ENCODE measurements at regions not wholly inside any gene's neighbourhood (a gene's known extent, or its start where the extent isn't known, plus 50 kb on each side); places are given as distances from the start of the nearest gene placed in this dataset.

DNA sequence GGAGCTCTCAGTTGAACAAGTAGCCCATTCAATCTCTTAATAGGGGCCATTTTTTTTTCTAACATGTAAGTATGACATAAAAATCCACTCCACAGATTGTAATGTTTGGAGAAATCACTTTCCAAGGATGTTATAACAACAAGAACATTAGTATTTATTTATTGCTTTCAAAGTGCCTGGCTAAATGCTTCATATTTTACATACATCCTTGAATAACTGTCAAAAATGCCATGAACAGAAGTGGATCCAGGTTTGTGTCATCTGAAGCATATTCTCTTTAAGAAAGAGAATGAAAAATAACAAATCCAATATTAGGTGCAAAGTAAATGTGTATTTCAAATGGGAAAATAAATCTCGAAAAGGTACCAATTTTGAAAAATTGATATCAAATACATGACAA is 344.0 kb upstream of the FAT3 start:
- no peak for DNase-seq (ENCODE audit: low read depth in 4 of 4, low spot score in 3 of 4)

DNA sequence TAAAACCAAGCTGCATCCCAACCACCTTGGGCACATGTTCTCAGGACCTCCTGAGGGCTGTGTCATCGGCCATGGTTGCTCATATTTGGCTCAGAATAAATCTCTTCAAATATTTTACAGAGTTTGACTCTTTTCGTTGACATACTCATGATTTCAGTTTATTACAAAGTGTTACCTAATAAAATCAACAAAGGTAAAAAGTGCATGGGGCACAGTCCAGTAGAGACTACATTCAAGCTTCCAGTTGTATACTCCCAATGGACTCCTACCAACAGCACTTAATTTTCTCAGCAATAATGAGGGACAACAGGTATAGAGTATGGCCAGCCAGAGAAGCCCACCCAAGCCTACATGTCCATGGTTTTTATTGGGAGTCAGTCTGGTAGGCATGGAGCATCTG is 347.9 kb upstream of the FAT3 start:
- DNase-seq (ENCODE audit: low read depth in 4 of 4, low spot score in 3 of 4) = no peak

DNA sequence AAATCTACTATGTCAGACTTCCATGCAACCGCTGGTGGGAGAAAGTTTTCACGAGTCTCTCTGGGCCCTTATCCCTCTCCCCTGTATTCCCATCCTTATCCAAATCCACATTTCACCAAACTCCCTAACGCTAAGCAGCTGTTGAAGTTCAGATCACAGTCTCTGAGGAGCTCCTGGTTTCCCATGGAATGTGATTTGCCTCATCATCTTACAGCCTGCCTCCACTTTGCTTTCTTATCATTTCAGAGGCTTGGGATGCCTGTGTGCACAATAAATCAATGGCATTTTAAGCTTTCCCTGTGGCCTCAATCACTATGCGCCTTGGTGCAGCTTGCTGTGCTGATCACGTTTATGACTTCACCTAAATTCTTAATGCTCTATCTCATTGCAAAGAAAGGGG is 352.4 kb upstream of the FAT3 start:
- no peak for DNase-seq (ENCODE audit: low read depth in 4 of 4, low spot score in 3 of 4)

DNA sequence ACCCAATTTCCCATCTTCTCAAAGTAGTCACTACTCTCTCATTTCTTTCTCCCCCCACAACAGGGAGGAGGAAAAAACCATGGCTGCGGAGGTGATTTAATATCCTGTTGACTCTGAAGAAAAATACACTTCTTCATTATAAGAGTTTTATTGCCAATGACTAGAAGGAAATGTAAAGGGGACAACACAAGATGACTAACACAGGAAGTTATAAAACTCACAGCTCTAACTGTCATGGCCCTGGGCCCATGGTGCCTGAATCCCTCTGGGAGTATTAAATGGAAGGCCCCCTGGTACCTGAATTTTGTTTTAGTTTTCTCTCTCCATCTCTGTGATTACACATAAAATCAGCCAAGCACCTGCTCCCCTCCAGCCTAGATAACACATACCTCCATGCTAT is 352.8 kb upstream of the FAT3 start:
- DNase-seq (ENCODE audit: low read depth in 4 of 4, low spot score in 3 of 4) = no peak

DNA sequence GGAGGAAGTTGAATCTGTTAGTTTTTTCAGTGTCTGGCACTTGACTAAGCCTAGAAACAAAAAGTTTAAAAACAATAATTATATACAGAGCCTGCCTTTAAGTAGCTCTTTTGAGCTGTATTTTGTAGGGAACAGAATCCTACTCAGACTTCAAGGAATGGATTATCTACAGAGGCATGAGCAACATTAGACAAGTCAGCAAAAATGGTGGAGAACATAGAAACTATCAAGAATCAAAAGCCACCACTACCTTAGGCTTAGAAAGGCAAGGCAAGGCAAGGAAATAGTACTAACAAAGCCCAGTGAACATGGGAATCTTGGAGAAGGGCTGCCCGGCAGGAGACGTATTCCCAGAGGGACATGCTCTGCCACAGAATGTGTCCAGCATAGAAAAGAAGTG is 353.6 kb upstream of the FAT3 start:
- DNase-seq (ENCODE audit: low read depth in 4 of 4, low spot score in 3 of 4) = no peak

DNA sequence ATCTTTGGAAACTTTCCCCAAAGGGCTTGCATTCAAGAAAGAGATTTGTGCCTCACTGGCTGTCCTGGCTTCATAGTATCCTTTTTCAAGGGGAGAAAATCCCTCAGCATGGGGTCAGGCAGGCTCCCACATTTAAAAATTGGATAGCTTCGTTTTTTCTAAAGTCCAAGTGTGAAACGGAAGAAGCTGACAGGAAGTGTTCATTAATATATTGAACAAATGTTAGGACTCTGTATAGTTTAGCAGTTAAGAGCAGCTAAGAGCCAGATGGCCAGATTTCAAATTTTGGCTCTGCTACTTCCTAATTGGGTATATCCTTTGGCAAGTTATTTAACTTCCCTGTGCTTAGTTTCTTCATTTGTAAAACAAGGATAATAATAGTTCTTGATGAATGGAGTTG is 354.9 kb upstream of the FAT3 start:
- DNase-seq (ENCODE audit: low read depth in 4 of 4, low spot score in 3 of 4) = no peak

DNA sequence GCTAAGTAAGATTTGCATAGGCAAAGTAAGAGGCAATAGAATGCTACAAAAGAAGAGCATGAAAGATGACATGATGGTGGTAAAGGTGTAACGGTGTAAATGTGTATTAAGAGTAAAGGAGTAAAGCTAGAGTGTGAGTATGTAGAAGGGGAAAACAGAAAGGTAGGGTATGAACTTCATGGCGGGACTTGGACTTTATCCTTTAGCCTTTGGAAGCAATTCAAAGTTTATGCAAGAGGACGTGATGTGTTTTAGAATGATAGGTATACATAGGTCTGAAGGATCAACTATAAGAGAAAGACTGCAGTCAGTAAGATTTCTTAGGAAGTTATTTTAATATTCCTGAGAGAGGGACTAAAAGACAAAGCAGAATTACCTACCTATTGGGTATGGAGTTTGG is 358.0 kb upstream of the FAT3 start:
- no peak for DNase-seq (ENCODE audit: low read depth in 4 of 4, low spot score in 3 of 4)

DNA sequence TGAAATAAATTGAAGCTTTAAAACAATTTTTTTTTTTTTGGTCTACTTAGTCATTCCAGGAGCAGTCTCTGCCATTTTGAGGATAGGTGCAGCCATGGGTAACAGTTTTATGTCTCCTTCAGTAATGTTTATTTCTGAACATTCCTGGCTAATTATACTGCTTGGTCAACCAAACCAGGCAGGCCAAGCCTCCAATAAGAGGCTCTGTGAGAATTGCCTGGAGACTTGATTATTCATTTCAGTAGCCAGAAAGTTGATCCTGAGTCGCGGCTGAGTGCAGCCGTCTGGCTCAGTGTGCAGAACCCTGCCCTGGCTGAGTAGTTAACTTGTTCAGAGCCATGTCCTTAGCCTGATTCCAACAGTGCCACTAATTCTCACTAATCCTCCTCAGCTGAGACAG is 364.0 kb upstream of the FAT3 start:
- peak in 1 of 4 donors; percentile 40 for DNase-seq (ENCODE audit: low read depth in 4 of 4, low spot score in 3 of 4)

DNA sequence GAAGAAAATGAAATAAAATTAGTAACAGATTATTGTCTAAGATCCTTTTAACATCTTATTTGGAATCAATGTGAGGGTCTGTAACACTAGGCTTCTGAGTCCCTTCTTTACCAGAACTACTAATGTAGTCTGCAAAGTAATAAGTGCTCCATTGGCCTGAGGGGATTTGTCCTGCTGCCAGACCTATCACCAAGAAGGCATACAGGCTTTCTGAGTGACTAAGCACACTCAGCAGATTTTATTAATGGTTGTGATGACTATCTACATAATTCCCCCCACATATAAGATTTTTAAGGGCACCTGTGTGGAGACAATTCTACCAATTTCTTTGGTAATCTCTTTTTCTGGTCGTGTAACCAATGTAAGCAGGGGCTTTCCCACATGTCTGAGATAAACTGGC is 365.0 kb upstream of the FAT3 start:
- no peak for DNase-seq (ENCODE audit: low read depth in 4 of 4, low spot score in 3 of 4)

DNA sequence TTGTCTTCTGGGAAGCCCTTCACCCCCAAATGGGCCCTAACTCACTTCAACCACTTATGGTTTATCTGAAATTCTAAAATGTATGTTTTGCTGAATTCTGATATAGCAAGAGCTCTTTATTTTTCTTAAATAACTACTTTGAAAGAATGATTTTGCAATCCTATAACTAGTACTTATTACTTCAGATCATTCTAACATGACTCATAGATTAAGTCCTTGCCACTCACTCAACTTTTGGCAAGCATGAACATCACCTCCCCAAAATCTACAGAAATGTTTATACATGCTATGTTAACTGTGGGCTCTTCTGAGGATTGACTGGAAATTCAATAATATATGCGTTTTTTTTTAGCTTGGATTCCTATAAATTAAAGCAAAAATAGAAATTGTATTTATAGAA is 367.4 kb upstream of the FAT3 start:
- no peak for DNase-seq (ENCODE audit: low read depth in 4 of 4, low spot score in 3 of 4)

DNA sequence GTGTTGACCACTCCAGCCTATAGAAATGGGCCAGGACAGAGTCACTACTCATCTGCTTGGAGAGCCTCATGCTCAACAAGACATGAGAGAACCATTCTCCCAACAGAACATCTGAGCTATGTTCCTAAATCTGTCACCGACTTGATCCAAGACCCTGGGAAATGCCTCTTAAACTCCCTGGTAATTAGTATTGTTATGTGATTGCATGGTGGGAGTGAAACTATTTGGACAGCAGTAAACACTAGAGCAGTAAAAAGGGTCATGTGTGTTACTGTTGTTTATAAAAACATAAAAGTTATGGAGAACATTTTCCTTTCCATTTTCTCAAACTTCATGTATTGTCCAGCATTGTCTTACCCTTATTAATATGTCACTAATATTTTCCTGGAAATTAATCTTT is 369.8 kb upstream of the FAT3 start:
- DNase-seq (ENCODE audit: low read depth in 4 of 4, low spot score in 3 of 4) = no peak

DNA sequence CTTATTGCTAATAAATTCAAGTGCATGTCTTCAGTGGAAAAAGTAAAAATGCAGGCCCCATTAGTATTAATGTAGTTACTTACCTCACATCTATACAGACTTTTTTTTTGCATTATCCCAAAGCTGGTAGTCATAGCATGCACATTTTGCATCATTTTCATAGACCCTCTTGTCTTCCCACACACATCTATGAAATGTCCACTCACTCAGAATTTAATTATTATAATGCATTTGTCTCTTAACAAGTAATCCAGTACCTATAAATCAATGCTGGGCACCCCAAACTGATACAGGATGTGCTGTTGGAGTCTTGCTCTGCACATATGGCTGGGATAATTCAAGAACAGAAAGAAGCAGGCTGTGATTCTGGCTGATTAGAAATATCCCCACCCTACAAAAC is 370.4 kb upstream of the FAT3 start:
- DNase-seq (ENCODE audit: low read depth in 4 of 4, low spot score in 3 of 4) = no peak

DNA sequence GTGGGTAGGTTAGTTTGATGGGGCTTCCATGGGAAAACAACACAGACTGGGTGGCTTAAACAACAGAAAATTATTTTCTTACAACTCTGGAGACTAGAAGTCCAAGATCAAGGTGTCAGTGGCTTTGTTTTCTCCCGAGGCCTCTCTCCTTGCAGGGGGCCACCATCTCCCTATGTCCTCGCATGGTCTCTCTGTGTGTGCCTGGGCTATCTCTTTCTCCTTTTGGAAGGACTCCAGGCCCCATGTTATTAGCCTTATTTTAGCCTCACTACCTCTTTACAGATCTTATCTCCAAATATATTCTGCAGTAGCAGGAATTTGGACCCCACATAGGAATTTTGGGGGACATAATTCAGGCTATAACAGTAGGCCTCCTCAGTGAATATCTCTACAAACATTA is 372.7 kb upstream of the FAT3 start:
- no peak for DNase-seq (ENCODE audit: low read depth in 4 of 4, low spot score in 3 of 4)

DNA sequence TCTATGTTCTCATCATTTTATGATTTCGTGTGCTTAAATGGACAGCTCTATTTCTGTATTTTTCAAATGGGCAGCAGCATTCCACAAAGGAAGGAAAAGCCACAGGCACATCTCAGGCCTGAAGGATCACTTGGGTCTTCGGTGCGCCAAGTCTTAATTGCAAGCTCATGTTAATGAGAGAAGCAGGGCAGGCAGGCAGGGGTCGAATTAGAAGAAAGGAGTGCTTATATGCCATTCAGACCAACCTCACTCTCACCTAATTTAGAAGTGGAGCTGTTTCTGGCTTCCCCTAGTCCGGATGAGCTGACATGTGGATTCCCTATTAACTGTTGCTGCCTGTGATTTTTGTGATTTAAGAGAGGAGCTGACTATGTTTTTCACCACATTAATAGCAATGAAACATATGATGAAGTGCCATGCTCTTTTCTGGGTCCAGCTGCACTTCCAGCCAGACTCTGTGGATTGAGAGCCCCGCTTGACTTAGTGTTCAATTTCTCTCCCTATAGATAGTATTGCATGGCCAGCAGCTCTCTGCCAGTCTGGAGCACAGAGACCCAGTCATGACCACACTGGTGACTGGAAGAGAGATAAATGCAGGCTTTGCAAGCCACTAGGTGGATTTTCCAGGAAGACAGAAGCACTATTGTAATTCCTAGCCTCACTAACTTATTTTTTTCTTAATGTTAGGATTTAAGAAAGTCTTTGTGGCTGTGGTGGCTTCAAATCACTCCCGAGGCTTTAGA is 373.9 kb upstream of the FAT3 start:
- DNase-seq (ENCODE audit: low read depth in 4 of 4, low spot score in 3 of 4) = no peak

DNA sequence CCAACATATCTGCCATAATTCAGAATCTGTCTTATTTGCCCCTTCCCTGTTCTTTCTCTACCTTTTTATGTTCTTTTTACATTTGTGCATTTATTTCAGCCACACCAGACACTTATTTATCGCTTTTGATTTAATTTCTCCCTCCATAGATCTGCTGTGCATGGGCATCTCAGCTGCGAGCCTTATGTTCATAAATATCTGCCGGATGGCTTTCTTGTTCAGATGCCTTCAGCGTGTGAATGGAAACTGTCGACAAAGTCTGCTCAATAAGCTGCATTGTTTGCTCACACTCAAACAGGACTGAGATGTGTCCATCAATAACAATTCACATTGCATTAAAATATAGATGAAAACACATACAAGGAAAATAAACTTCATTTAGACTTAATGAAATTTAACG is 374.6 kb upstream of the FAT3 start:
- DNase-seq (ENCODE audit: low read depth in 4 of 4, low spot score in 3 of 4) = no peak

DNA sequence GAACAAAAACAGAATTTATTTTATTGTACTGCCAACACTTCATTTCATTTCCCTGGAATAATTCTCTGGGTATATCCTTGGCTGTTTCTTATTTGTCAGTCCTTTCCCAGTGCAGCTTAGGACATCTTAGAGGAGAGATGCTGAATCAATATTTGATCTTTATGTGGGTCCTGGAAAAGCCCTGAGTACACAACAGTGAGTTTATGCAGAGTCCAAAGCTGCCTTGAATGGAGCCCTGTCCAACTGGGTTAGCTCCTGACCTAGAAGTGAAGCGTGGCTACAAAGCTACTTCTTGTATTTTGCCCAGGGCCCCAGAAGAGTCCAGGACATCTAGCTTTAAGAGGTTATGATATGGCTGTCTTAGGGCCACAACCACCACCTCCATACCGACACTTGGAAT is 378.0 kb upstream of the FAT3 start:
- DNase-seq (ENCODE audit: low read depth in 4 of 4, low spot score in 3 of 4) = no peak

DNA sequence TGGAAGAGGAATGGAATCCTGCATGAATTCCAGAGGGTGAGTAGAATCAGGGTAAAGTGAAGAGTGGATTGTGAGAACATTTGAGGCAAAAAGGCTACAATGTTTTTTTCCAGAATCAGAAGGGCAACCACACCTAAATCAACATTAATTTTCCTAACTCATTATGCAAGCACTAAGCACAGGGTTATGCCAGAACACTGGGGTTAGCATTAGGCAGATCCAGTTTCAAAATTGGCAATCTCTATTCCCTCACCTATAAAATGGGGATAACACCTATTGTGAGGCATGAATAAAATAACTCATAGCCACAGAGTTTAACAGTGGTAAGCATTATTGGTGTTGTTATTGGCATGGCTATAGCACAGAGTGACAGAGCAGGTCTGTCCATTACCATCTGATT is 378.6 kb upstream of the FAT3 start:
- no peak for DNase-seq (ENCODE audit: low read depth in 4 of 4, low spot score in 3 of 4)

DNA sequence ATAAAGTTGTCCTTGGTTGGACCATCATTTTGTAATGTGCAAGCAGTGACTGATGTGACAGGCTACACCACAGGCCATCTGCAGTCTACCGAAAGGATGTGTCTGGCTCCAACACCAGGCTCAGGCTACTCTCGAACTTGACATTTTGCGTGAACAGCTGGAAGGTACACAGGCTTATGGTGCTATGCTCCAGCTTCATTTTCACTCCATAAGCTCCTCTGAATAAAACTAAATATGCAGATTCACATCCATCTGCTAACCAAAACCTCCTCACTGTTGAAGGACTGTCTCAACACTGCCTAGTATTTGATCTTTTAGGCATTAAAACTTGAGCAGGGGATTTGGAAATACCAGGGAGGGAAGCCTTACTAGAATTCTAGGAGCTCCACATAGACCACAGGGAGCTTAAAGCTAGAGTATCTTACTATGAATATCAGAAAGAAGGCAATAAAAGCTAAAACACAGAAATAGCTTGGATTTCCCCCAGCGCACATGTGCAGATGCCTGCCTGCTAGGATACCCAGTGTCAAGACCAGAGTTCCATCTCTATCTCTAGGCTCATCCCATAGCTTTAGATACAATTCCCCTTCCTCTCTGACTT is 383.9 kb upstream of the FAT3 start:
- no peak for DNase-seq (ENCODE audit: low read depth in 4 of 4, low spot score in 3 of 4)

DNA sequence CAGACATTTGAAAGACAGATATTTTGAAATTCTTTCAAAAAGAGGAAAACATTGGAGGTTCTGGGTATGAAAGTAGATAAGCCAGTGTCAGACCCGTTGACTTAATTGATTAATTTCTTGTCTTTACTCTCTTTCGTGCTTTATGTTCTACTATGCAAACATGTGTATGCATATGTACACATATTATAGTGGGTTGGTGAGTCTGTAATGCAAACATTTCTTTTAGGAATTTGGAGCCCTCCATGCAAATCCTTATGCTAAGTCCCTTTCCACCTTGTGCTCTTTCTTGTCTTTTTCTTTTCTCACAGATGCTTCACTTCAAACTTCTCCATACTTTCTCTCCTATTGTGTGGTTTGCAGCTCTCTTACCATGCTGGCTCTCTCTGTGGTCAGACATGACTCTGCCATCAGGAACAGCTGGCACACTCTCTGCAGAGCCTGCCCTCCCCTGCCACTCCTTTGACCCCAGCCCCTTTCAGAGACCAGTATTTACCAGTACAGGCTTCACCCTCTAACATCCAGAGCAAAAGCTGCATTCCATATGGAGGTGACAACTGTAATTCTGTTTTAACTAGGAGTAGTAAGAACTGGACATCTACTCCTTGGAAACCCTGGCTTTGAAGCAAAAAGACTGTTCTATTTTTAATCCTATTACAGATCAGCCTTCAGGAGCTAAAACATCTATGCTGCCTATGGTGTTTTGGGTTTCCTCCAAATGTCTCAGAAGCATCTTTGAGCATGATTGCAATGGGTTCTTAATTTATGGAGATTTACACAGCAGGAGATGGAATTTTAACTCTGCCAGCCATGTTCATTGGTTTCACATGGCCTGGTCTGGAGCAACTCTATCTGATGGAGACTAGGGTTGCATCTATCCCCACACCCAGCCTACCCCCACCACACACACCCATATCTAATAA is 386.9 kb upstream of the FAT3 start:
- no peak for DNase-seq (ENCODE audit: low read depth in 4 of 4, low spot score in 3 of 4)

DNA sequence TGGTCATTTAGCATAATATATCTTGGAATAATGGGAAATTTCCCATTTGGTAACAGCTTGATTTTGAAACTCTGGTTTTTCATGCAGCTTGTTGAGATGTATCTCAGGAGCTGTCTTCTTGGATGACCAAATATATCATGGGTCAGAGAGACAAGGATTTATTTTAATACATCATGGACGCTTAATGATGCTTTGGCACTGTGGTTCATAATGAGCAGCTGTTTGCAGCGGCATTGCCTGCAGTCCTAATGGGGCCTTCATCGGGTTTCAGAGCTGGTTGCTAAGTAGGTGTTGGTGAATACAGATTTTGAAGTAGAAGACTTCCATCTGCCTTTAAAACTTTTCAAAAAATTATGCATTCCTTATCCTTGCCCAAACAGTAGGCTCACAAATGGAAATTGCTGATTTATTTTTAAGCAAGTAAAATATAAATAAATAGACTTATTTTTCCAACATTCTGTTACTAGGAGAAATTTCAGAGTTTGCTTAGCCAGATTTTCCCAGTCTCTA is 389.5 kb upstream of the FAT3 start:
- DNase-seq (ENCODE audit: low read depth in 4 of 4, low spot score in 3 of 4) = no peak

DNA sequence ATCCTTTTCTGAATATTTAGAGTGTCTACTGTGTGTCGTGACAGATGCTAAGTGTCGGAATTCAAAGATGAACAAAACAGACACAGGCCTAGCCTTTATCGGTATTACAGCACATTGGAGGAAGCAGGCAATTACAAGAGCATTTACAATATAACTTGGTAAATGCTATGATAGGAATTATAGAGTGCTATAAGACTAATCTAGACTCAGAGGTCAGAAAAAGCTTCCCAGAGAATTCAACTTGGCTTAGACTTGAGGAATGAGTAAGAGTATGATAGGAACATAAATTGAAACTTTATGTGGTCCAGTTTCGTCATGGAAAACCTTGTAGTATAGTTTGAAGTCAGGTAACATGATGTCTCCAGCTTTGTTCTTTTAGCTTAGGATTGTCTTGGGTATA is 395.7 kb upstream of the FAT3 start:
- DNase-seq (ENCODE audit: low read depth in 4 of 4, low spot score in 3 of 4) = no peak

DNA sequence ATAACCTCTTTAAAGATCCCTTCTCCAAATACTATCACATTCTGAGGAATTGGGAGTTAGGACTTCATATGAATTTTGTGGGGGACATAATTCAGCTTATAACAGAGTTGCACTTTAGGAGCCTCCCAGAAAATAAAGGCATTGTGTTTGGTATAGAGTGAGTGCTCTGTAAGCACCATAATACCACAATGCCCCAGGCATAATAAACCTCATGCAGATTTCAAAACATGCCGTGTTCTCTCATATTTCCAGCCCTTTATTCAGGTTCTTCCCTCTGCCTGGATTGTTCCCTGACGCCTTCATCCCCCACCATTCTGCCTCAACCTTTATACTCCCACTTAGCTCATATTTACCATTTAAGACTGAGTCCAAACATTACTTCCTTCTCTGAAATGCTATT is 398.8 kb upstream of the FAT3 start:
- DNase-seq (ENCODE audit: low read depth in 4 of 4, low spot score in 3 of 4) = no peak
